Prostate gland (tissue), 2 donors: ENCODE measurements at regions not wholly inside any gene's neighbourhood (a gene's known extent, or its start where the extent isn't known, plus 50 kb on each side); places are given as distances from the start of the nearest gene placed in this dataset.
"Not testable (repeated sequence)": the region's sequence is repeated elsewhere in the genome, so short reads cannot be mapped to it uniquely, and the experiment has no call there.

ENCODE experiments used
- DNase-seq: peaks from one replicate; pipeline ENCODE4 v3.0.0-alpha.2; 2019; ENCODE audit warnings: low spot score
- H3K27ac ChIP-seq, 2 donors: fragments of 200-600 bp; sonication (generic); 2 replicates each; pipeline ENCODE4 v1.5.1; 2017 to 2019
- H3K27me3 ChIP-seq: fragments of 200-600 bp; sonication (generic); replicated peaks from 2 replicates; pipeline ENCODE4 v1.5.1; 2019; ENCODE audit not compliant: insufficient read depth
- H3K36me3 ChIP-seq, 2 donors: fragments of 200-600 bp; sonication (generic); 1 replicate in 1 of 2; 2 replicates in 1 of 2; pipeline versions ENCODE4 v1.5.1 to v1.8.1; 2017 to 2019
- H3K4me1 ChIP-seq: fragments of 200-600 bp; sonication (generic); replicated peaks from 2 replicates; pipeline ENCODE4 v1.5.1; 2019
- H3K4me3 ChIP-seq, 2 donors: fragments of 200-600 bp; sonication (generic); 2 replicates each; pipeline ENCODE4 v1.5.1; 2017 to 2019
- H3K9me3 ChIP-seq: fragments of 200-600 bp; sonication (generic); 2 replicates; pipeline ENCODE4 v1.5.1; 2017
- POLR2A ChIP-seq: fragments of 450-650 bp; IDR thresholded peaks from one replicate; pipeline ENCODE4 v1.6.1; 2016; ENCODE audit warnings: antibody characterized with exemption, mild to moderate bottlenecking
- POLR2AphosphoS5 ChIP-seq: sonication (generic); formaldehyde crosslinking; IDR thresholded peaks from one replicate; pipeline ENCODE4 v1.6.1; 2017; ENCODE audit warnings: antibody characterized with exemption
- WGBS: methylation state at CpG from one replicate; pipeline ENCODE4 v1.1.5; 2018; 5-methylcytosine and 5-hydroxymethylcytosine counted together
- intact Hi-C: fragments of 100-400 bp; cut with DNase I; formaldehyde crosslinking; loops from one replicate; pipeline ENCODE4 v1.14.2; 2022
- TF ChIP-seq, protein P1 (sequence below), 4 experiments: fragments of 200-600 bp in 2 of 4; fragments of 450-650 bp in 2 of 4; sonication (generic) in 2 of 4; IDR thresholded peaks; 1 replicate in 3 of 4; 2 replicates in 1 of 4; pipeline ENCODE4 v1.5.1; 2016 to 2019; ENCODE audit warnings: antibody characterized with exemption in 4 of 4, mild to moderate bottlenecking in 2 of 4, moderate library complexity in 2 of 4

DNA sequence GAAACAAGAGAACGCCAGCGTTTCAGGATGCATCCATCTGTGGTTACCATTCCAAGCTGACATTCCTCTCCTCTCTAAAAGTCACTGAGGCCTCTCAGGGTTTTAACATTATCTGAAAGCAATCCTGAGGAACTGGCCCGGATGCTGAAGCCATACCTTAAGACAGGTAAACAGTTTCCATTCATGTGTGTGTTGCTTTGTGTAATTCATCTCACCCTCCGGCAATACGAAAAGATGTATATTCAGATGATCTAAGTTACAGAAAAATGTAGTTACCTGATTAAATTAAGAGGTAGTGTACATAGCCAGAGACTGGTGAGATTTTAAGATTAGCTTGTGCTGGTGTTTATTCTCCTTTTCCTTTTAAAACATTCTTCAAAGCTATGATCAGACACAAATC, 68.4 kb upstream of the BACH2 start:
- H3K27me3 ChIP-seq = no peaks in the 10 kb centered on the region
- TF ChIP-seq, protein P1, sequence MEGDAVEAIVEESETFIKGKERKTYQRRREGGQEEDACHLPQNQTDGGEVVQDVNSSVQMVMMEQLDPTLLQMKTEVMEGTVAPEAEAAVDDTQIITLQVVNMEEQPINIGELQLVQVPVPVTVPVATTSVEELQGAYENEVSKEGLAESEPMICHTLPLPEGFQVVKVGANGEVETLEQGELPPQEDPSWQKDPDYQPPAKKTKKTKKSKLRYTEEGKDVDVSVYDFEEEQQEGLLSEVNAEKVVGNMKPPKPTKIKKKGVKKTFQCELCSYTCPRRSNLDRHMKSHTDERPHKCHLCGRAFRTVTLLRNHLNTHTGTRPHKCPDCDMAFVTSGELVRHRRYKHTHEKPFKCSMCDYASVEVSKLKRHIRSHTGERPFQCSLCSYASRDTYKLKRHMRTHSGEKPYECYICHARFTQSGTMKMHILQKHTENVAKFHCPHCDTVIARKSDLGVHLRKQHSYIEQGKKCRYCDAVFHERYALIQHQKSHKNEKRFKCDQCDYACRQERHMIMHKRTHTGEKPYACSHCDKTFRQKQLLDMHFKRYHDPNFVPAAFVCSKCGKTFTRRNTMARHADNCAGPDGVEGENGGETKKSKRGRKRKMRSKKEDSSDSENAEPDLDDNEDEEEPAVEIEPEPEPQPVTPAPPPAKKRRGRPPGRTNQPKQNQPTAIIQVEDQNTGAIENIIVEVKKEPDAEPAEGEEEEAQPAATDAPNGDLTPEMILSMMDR (IDR thresholded peaks at IDR 0.05) = no peak
- no peak for TF ChIP-seq POLR2AphosphoS5
- no peak for TF ChIP-seq POLR2A
- no peak for DNase-seq
- 45% methylated on average over 5 of the region's 5 CpGs for WGBS
- no peak overlapping the region for H3K27ac ChIP-seq
- intact Hi-C loops = loop anchor here (5.0 to 10.0 kb wide), 3 partner anchors 68 to 143 kb away; partner anchors contain the start of gene BACH2
- H3K4me3 ChIP-seq = no peak overlapping the region
- H3K36me3 ChIP-seq = no peaks in the 10 kb centered on the region
- H3K4me1 ChIP-seq = no peaks in the 10 kb centered on the region
- H3K9me3 ChIP-seq = no peaks in the 10 kb centered on the region

DNA sequence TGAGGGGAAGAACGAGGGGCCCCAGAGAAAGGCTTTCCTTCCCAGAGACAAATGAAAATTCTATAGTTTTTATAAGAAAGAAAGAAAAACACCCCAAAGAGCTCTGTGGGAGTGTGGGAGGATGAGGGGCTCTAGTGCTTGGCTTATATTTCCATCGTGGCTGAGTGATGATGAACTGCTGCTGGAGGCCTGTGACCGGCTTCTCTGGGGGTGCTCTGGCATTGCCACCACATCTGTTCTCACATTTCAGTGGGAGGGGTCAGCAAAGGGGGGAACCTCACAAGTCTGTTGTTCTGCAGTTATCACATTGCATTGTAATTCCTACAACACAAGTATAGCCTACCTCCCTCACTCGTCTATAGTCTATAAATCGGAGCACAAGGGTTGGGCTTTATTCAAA, 67.6 kb upstream of the BACH2 start:
- H3K9me3 ChIP-seq = no peaks in the 10 kb centered on the region
- no peaks in the 10 kb centered on the region for H3K36me3 ChIP-seq
- no peak overlapping the region for H3K4me3 ChIP-seq
- TF ChIP-seq POLR2A (no peak), POLR2AphosphoS5 (no peak)
- TF ChIP-seq, protein P1 (IDR thresholded peaks at IDR 0.05) = no peak
- no peaks in the 10 kb centered on the region for H3K4me1 ChIP-seq
- no peak for DNase-seq
- H3K27ac ChIP-seq = no peak overlapping the region
- H3K27me3 ChIP-seq = no peaks in the 10 kb centered on the region
- 79% methylated on average over 5 of the region's 5 CpGs for WGBS
- intact Hi-C loops = loop anchor here (10.0 kb wide), 1 partner anchor 111 kb away; no protein-coding TSS in a partner anchor

DNA sequence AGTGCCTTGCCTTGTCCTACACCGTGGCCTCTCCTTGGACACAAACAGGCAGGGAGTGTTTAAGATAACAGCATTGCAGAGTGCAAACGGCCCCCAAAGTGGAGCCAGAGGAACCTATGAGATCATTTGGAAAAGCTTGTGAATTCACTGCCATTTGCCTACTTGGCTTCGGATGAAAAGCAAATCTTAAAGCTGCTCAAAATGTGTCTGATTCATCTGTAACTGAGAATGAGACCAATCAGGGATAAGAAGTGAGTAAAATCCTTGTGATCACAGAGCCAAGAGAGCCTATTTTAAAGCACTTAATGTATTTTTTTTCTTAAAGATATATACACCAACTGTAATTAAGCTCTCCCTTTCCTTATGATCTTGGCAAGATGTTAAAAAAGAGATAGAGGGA, 65.7 kb upstream of the BACH2 start:
- H3K4me3 ChIP-seq = no peak overlapping the region
- H3K27me3 ChIP-seq = no peaks in the 10 kb centered on the region
- H3K27ac ChIP-seq = no peak overlapping the region
- H3K9me3 ChIP-seq = no peaks in the 10 kb centered on the region
- no peak for TF ChIP-seq POLR2A
- TF ChIP-seq, protein P1 (IDR thresholded peaks at IDR 0.05) = no peak
- no peak for TF ChIP-seq POLR2AphosphoS5
- intact Hi-C loops = loop anchor here (10.0 kb wide), 1 partner anchor 112 kb away; no protein-coding TSS in a partner anchor
- no peaks in the 10 kb centered on the region for H3K4me1 ChIP-seq
- WGBS = 20% methylated on average over 3 of the region's 3 CpGs
- no peak for DNase-seq
- H3K36me3 ChIP-seq = no peaks in the 10 kb centered on the region

DNA sequence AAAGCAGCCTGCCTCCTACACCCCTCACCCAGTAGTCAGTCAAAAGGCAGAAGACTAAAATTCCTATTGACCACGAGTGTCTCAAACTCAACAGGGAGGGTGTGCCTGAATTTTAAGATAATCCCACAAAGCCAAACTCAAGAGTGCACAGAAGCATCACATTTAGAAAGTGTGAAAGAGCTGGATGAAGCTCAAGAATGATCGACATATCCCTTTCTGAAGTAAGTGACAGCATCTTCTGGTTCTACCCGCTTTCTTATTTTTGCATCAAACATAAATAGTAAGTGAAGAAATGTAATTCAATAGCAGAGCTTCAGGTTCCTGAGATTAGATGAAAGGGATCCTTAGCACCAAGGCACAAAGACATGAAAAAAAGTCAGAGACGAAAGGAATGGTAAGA, 64.5 kb upstream of the BACH2 start:
- H3K27ac ChIP-seq = no peak overlapping the region
- H3K36me3 ChIP-seq = no peaks in the 10 kb centered on the region
- no peaks in the 10 kb centered on the region for H3K4me1 ChIP-seq
- H3K27me3 ChIP-seq = no peaks in the 10 kb centered on the region
- H3K9me3 ChIP-seq = no peaks in the 10 kb centered on the region
- intact Hi-C loops = loop anchor here (10.0 kb wide), 1 partner anchor 114 kb away; no protein-coding TSS in a partner anchor
- TF ChIP-seq, protein P1 (IDR thresholded peaks at IDR 0.05) = no peak
- TF ChIP-seq POLR2AphosphoS5 = no peak
- TF ChIP-seq POLR2A = no peak
- WGBS = 85% methylated on average over 4 of the region's 4 CpGs
- no peak for DNase-seq
- H3K4me3 ChIP-seq = no peak overlapping the region

DNA sequence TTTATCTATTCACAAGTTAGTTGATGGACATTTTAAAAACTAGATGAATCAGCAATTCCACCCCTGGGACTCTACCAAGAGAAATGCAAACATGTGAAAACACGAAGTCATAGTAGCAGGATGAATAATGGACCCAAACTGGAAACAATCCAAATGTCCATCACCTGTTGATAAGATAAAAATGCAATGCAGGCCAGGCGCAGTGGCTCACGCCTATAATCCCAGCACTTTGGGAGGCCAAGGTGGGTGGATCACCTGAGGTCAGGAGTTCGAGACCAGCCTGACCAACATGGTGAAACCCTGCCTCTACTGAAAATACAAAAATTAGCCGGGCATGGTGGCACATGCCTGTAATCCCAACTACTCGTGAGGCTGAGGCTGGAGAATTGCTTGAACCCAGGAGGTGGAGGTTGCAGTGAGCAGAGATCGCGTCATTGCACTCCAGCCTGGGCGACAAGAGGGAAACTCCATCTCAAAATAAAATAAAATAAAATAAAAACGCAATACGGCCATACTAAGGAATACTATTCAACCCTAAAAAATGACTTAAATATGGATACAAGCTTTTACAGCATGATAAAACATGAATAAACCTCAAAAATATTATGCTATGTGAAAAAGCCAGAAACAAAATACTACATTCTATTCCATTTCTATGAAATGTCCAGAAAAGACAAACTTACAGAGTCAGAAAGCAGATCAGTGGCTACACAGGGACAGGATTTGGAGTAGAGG, 61.6 kb upstream of the BACH2 start:
- H3K36me3 ChIP-seq, H3K27ac ChIP-seq, DNase-seq, H3K4me1 ChIP-seq, H3K27me3 ChIP-seq, H3K4me3 ChIP-seq, intact Hi-C loops, H3K9me3 ChIP-seq: not testable (repeated sequence)
- 89% methylated on average over 11 of the region's 11 CpGs for WGBS
